Kidney capillary endothelial cell (primary cell): ENCODE measurements at regions not wholly inside any gene's neighbourhood (a gene's known extent, or its start where the extent isn't known, plus 50 kb on each side); places are given as distances from the start of the nearest gene placed in this dataset.
"Not testable (repeated sequence)": the region's sequence is repeated elsewhere in the genome, so short reads cannot be mapped to it uniquely, and the experiment has no call there.

Experiments used
- DNase-seq: peaks from one replicate; pipeline ENCODE4 v3.0.0-alpha.2; 2018; ENCODE audit warnings: low spot score

GRCh38 chr15:91414124-91414523 is 314.1 kb downstream of the SV2B start:
- DNase-seq, result no peak

GRCh38 chr15:91415258-91415657 is 315.2 kb downstream of the SV2B start:
- not testable (repeated sequence) for DNase-seq

GRCh38 chr15:91420689-91421088 is 320.6 kb downstream of the SV2B start:
- DNase-seq, result no peak

- DNase-seq, result no peak
These were observed 322.7 kb downstream of the SV2B start for GRCh38 chr15:91422797-91423196.

GRCh38 chr15:91424001-91424400 is 323.9 kb downstream of the SV2B start:
- DNase-seq, result no peak

GRCh38 chr15:91426412-91426811 is 326.4 kb downstream of the SV2B start:
- DNase-seq, result no peak

- peak; percentile 71 for DNase-seq
These were observed 329.9 kb downstream of the SV2B start for GRCh38 chr15:91429973-91430372.

GRCh38 chr15:91431041-91431715 is 331.1 kb downstream of the SV2B start:
- no peak for DNase-seq

- DNase-seq, result no peak
These were observed 335.1 kb downstream of the SV2B start for GRCh38 chr15:91435113-91435512.

GRCh38 chr15:91444656-91445055 is 344.6 kb downstream of the SV2B start:
- no peak for DNase-seq

GRCh38 chr15:91445695-91446228 is 345.7 kb downstream of the SV2B start:
- DNase-seq, result no peak

- DNase-seq, result no peak
These were observed 348.1 kb downstream of the SV2B start for GRCh38 chr15:91447991-91448644.

GRCh38 chr15:91453376-91453775 is 353.3 kb downstream of the SV2B start:
- DNase-seq, result not testable (repeated sequence)

GRCh38 chr15:91456251-91456718 is 356.2 kb downstream of the SV2B start:
- DNase-seq, result no peak

- DNase-seq, result no peak
These were observed 356.9 kb downstream of the SV2B start for GRCh38 chr15:91456921-91457320.

- DNase-seq, result no peak
These were observed 361.3 kb downstream of the SV2B start for GRCh38 chr15:91461377-91461776.

- no peak for DNase-seq
These were observed 365.0 kb downstream of the SV2B start for GRCh38 chr15:91465086-91465485.

- DNase-seq, result no peak
These were observed 365.6 kb downstream of the SV2B start for GRCh38 chr15:91465696-91466095.

- DNase-seq, result no peak
These were observed 369.0 kb downstream of the SV2B start for GRCh38 chr15:91468871-91469580.

GRCh38 chr15:91469632-91470567 is 369.8 kb downstream of the SV2B start:
- no peak for DNase-seq

GRCh38 chr15:91471468-91471867 is 371.4 kb downstream of the SV2B start:
- DNase-seq, result no peak

GRCh38 chr15:91472316-91472756 is 372.3 kb downstream of the SV2B start:
- no peak for DNase-seq
